ENCODE measurements at regions not wholly inside any gene's neighbourhood (a gene's known extent, or its start where the extent isn't known, plus 50 kb on each side); places are given as distances from the start of the nearest gene placed in this dataset.

DNA sequence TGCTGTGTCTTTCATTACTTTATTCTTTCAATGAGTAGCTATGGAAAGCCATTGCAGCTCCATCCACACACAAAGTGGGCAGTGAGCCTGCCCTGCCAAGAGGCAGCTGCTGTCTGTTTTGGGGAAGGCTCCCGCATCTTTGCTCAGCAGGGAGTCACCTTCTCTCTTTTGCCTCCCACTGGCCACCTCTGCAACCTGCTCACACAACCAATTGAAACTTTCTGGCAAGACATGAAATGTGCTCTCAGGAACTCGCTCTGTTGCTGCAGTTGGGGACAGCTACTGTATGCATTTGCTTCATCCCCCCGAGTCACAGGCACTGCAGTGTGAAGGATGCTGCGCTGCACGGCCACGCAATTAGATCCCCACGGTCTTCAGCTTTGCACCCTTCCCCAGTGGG lies 244.8 kb upstream of the NFE2L3 start:
- ATAC-seq (no peak), DNase-seq (no peak)
- intact Hi-C loops (cut with DNase I) = no loop called here

DNA sequence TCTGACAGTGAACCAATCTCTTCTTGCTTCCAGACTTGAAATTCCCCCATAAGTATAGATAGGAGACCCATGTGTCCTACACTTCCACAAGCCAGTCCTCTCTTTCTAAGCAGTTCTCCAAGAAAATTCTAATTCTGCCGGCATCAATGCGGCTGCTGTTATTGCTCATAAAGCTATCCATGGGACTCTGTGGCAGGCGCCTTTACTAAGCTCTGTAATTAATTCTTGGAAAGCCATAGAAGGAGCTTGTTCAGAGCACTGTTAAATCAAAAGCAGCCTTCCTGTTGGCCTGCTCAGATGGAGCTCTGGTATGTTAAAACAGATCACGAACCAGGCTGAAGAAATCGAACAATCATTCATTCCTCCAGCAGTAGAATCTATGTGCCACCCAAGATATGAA lies 244.3 kb upstream of the NFE2L3 start:
- no peak for DNase-seq
- intact Hi-C loops (cut with DNase I) = no loop called here
- no peak for ATAC-seq

GRCh38 chr7:25908154-25908949 lies 243.6 kb upstream of the NFE2L3 start:
- DNase-seq (no peak), ATAC-seq (no peak)
- intact Hi-C loops (cut with DNase I) = no loop called here

GRCh38 chr7:25911738-25912607 lies 240.0 kb upstream of the NFE2L3 start:
- DNase-seq (no peak), ATAC-seq (no peak)
- intact Hi-C loops (cut with DNase I) = no loop called here

DNA sequence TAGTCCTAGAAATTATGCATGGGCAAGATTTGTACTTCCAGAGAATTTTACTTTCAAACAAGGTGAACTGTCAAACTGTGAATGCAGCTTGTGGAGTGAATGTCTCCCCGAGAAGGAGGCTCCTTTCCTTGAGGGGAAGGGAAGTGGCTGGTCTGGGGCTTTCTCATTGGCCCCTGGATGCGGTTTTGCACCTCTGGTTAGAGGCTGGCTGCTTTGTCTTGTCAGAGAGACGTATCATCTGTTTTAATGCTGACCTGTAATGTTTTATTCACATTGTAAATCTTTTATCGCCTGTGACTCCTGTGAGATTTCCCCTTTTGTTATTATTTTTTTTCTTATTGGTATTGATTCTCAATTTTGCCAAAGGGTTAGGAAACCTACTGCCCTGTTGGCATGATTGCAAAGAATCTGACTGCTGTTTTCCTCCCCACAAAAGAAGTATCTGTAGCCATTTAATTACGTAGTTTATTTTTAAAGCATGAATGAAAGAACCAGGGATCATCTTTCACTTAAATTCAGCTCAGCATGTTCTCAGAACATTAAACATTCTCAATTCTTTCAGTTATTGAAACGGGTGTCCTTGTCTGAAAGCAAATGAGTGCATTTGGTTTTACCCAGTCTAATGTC lies 238.3 kb upstream of the NFE2L3 start:
- intact Hi-C loops (cut with DNase I) = no loop called here
- ATAC-seq = no peak

GRCh38 chr7:25918731-25919130 lies 233.3 kb upstream of the NFE2L3 start:
- DNase-seq = no peak
- intact Hi-C loops (cut with DNase I) = no loop called here
- ATAC-seq = no peak

More for the DNA sequence above, 238.3 kb upstream of the NFE2L3 start:
- no peak for DNase-seq

- no peak for DNase-seq
- intact Hi-C loops (cut with DNase I) = no loop called here
- ATAC-seq = no peak
Observed at GRCh38 chr7:25922296-25922695, 229.7 kb upstream of the NFE2L3 start.

DNA sequence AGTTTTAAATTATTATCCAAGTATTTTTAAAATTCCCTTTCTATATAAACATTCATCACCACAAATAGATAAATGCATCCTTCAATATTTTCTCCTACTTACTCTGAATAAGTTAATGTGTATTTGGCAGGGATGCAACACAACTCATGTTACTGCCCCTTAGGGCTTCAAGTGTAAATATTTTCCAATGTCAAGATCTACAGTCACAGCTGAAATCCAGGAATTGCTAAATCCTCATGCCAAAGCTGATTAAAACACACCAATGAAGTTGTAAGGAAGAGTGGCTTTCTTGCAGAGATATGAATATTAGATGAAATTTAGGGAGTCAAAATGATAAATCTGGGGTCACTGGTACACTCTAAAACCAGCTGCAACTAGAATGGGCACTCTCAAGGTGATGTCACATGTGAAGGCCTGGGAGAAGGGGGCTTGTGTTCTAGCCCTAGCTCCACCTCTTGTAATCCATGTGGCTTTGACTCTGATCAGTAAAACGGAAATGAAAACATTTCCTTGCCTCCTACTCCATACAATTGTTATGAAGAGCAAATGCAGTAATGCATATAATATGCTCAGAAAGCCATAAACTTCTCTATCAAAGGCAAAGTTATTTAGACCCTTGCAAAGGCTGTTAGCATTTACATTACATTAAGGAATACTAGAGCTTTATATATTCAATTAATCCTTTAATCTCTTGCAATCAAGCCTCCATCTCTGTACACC lies 228.1 kb upstream of the NFE2L3 start:
- intact Hi-C loops (cut with DNase I) = no loop called here
- ATAC-seq (no peak), DNase-seq (no peak)

DNA sequence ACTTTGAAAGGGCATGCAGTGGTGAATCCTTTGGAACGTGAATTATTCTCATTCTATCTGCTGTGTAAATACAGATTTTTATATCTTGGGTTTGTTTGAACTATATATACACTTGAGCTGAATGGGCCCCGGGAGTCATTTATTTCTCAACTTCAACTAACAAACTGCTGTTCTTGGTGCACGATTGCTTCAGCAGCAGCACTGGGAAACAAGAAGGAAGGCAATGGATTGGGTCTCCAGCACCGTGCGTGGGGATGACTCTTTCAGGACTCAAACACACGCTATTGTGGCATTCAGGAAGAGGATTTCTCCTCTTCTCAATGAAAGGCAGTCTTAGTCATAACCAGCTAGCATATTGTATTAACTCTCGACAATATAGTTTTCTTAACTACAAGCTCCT lies 226.0 kb upstream of the NFE2L3 start:
- intact Hi-C loops (cut with DNase I) = no loop called here
- ATAC-seq (peak in 1 of 2 donors; percentile 44), DNase-seq (no peak)

- intact Hi-C loops (cut with DNase I) = no loop called here
- no peak for ATAC-seq
- DNase-seq = no peak
Observed at GRCh38 chr7:25926451-25926850, 225.5 kb upstream of the NFE2L3 start.

DNA sequence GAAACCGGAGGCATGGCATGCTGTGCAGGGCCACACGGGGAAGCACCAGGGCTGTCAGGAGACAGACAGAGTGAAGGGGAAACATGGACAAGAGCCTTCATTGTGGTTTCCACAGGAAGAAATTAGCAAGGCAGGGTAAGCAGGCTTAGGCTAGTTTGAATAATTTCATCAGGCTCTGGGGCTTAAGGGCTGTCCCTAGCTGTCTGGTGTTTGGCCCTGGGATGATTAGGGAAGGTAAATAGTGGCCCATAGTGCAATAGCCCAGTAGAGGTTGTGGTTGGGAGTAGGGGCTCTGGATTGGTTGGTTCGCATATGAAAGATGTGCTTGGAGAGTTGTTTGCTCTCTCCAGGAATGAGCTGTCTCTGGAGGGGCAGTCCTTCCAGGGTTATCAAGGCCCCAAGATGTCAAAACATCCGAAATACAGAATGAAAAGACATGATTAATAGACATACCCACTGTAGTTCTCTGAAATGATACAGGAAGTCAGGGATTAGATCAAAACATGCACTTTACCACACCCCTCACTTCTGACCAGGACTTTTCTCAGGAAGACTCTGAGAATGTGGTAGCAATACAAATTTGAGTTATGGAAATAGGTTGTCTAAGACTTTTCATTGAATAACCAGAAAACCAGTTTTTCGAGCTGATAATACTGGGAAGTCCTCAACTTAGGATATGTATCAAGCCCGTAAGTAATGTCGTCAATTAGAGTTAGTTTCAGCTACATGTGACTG lies 224.9 kb upstream of the NFE2L3 start:
- intact Hi-C loops (cut with DNase I) = no loop called here
- DNase-seq (no peak), ATAC-seq (no peak)

DNA sequence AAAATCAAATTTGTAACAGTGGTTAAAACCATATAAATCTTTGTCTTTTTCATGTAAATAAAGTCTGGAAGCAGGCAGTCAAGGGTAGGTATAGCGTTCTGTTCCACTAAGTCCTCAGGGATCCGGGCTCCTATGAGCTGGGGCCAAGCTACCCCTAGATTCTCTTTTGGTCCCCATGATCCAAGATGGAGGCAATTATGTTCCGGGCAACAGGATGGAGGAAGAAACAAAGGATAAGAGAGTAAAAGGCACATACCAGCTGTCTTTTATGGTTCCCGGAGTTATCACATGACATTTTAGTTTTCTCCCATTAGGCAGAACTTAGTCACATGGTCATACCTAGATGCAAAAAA lies 224.4 kb upstream of the NFE2L3 start:
- intact Hi-C loops (cut with DNase I) = no loop called here
- DNase-seq (no peak), ATAC-seq (no peak)

GRCh38 chr7:25928549-25929330 lies 223.3 kb upstream of the NFE2L3 start:
- no peak for DNase-seq
- ATAC-seq = no peak
- intact Hi-C loops (cut with DNase I) = no loop called here

DNA sequence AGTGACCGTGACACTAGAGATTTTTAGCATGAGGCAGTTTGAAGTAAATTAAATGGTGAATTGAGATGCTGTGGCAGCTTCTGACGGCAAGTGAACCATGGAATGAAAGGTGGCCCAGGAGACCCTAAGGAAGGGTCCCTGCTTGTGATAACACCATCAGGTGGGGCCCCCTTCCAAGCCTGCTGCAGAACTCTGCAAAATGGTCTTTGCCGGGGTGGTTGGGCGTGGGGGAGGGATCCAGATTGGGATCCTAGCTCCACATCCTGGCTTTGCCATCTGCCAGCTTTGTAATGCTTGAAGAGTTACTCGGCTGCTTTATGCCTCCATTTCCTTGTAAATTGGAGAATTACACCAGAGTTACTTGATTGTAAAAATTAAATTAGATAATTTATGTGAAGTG lies 222.6 kb upstream of the NFE2L3 start:
- ATAC-seq (no peak), DNase-seq (no peak)
- intact Hi-C loops (cut with DNase I) = no loop called here

- ATAC-seq (no peak), DNase-seq (no peak)
- intact Hi-C loops (cut with DNase I) = no loop called here
Observed at GRCh38 chr7:25930492-25931048, 221.4 kb upstream of the NFE2L3 start.

- intact Hi-C loops (cut with DNase I) = no loop called here
- ATAC-seq (no peak), DNase-seq (no peak)
Observed at GRCh38 chr7:25931156-25931555, 220.8 kb upstream of the NFE2L3 start.

- ATAC-seq = no peak
- intact Hi-C loops (cut with DNase I) = no loop called here
- no peak for DNase-seq
Observed at GRCh38 chr7:25933921-25934320, 218.1 kb upstream of the NFE2L3 start.

Data from left cardiac atrium (tissue), 4 donors.